ENCODE measurements at regions not wholly inside any gene's neighbourhood (a gene's known extent, or its start where the extent isn't known, plus 50 kb on each side); places are given as distances from the start of the nearest gene placed in this dataset.

DNA sequence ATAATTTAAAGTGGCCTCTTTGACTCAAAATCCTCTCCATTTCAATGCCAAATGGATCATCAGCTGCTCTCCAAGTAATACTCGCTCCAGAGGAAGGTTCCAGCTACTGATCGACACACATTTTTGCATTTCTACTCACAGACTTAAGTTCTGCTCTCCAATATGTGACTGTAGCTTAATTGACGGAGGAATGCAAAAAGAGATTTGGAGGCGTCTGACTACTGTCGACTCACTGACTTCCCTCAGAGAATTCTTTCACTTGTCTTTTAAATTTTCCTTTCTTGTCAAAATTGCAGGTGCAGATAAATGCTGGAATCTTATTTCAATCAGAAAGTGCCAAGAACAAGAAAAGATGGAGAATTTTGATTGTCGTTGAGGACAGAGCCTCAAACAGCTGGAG lies 84.1 kb upstream of the PAPOLG start:
- no peaks in the 10 kb centered on the region for H3K4me1 ChIP-seq (ENCODE audit: low read depth)
- H3K9me3 ChIP-seq (ENCODE audit: low read depth), result no peaks in the 10 kb centered on the region
- no peak for DNase-seq (ENCODE audit: low read depth in 1 of 2, low spot score in 1 of 2)
- H3K27ac ChIP-seq, result no peak overlapping the region
- H3K36me3 ChIP-seq, result no peaks in the 10 kb centered on the region
- H3K27me3 ChIP-seq, result peaks cover 8% of the 10 kb centered on the region
- TF ChIP-seq, protein P1, sequence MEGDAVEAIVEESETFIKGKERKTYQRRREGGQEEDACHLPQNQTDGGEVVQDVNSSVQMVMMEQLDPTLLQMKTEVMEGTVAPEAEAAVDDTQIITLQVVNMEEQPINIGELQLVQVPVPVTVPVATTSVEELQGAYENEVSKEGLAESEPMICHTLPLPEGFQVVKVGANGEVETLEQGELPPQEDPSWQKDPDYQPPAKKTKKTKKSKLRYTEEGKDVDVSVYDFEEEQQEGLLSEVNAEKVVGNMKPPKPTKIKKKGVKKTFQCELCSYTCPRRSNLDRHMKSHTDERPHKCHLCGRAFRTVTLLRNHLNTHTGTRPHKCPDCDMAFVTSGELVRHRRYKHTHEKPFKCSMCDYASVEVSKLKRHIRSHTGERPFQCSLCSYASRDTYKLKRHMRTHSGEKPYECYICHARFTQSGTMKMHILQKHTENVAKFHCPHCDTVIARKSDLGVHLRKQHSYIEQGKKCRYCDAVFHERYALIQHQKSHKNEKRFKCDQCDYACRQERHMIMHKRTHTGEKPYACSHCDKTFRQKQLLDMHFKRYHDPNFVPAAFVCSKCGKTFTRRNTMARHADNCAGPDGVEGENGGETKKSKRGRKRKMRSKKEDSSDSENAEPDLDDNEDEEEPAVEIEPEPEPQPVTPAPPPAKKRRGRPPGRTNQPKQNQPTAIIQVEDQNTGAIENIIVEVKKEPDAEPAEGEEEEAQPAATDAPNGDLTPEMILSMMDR (IDR thresholded peaks at IDR 0.05; ENCODE audit: low read depth, low read length), result no peak
- H3K4me3 ChIP-seq, result no peak overlapping the region

DNA sequence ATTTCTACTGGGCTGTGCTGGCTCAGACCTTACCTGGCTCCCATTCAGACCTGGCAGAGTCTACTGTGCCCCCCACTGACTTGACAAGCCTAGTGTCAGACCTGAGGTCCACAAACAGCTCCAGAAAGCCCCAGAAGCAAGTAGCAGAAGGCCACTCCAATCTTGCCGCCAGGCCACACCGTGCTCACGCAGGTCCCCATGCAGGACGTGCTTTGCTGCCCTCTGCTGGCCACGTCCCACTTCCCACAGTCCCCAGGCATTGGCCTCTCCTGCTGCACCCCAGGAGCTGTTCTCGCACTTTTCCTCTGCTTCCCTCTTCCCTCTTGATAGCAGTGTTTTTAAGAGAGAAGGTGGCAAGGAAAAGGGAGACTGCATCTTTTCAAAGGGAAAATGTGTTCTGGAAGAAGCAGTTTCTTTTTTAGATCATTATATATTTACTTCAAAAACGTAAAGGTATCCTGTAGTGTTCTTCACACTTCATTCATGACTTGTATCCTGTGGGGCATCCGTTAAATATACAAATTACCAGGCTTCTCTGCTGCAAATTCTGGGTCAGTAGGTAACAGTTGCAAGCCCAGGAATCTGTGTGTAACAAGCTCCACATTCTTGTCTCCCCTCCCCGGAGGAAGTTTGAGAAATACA lies 81.4 kb upstream of the PAPOLG start:
- H3K4me1 ChIP-seq (ENCODE audit: low read depth), result no peaks in the 10 kb centered on the region
- DNase-seq (ENCODE audit: low read depth in 1 of 2, low spot score in 1 of 2), result peak; percentile 76 to 88
- TF ChIP-seq, protein P1 (IDR thresholded peaks at IDR 0.05; ENCODE audit: low read depth, low read length), result peak; percentile 91
- H3K36me3 ChIP-seq, result no peaks in the 10 kb centered on the region
- no peaks in the 10 kb centered on the region for H3K9me3 ChIP-seq (ENCODE audit: low read depth)
- H3K27me3 ChIP-seq, result peaks cover 11% of the 10 kb centered on the region
- no peak overlapping the region for H3K4me3 ChIP-seq
- no peak overlapping the region for H3K27ac ChIP-seq

DNA sequence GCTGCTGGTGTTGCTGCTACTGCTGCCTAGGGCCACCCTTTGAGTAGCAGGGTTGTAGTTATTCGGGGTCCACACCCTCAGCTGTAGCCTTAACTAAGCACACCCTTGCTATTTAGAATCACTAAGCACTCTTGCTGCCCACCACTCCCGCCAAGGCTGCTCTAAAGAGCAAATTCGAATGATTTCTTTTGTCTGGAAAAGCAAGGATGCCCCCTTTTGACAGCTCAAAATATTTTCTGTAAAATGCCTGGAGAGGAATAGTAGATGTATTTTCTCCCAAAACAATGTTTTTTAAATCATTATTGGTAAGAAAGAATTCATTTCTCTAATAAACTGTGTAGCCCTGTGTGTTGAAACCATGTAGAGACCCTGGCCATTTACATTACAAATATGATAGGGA lies 80.8 kb upstream of the PAPOLG start:
- Histone ChIP-seq H3K4me1 (ENCODE audit: low read depth) (no peaks in the 10 kb centered on the region), H3K27me3 (peaks cover 11% of the 10 kb centered on the region), H3K36me3 (no peaks in the 10 kb centered on the region), H3K9me3 (ENCODE audit: low read depth) (no peaks in the 10 kb centered on the region), H3K4me3 (no peak overlapping the region), H3K27ac (no peak overlapping the region)
- TF ChIP-seq, protein P1 (IDR thresholded peaks at IDR 0.05; ENCODE audit: low read depth, low read length), result no peak
- DNase-seq (ENCODE audit: low read depth in 1 of 2, low spot score in 1 of 2), result no peak

DNA sequence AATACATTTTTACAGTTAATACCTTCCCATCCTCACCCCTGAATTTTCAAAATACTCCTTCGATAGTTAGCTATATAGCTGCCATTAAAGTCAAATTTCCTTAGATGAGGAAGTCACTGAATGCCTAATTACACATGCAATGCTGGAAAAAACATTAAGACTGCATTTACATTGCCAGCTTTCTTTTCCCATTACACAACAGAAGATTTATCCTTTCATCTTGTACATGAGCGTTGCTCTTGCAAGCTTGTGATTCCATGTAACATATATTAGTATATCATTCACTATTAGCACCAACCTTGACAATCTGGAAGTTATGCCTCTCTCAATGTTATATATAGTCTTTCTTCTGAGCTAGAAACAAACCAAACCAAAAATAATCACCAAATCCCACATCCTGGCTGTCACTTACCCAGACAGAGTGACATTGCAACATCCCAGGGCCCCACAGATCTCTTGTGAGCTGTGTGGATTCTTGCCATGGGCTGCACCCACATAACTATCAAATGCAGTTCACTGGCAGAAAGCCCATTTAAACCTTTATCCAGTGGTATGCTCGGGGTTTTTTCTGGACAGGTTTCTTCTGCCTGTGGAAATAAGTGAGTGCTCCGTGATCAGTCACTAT lies 79.2 kb upstream of the PAPOLG start:
- TF ChIP-seq, protein P1 (IDR thresholded peaks at IDR 0.05; ENCODE audit: low read depth, low read length), result no peak
- H3K36me3 ChIP-seq, result no peaks in the 10 kb centered on the region
- H3K4me1 ChIP-seq (ENCODE audit: low read depth), result no peaks in the 10 kb centered on the region
- no peaks in the 10 kb centered on the region for H3K9me3 ChIP-seq (ENCODE audit: low read depth)
- no peak overlapping the region for H3K4me3 ChIP-seq
- DNase-seq (ENCODE audit: low read depth in 1 of 2, low spot score in 1 of 2), result no peak
- H3K27me3 ChIP-seq, result peaks cover 3% of the 10 kb centered on the region
- H3K27ac ChIP-seq, result no peak overlapping the region

DNA sequence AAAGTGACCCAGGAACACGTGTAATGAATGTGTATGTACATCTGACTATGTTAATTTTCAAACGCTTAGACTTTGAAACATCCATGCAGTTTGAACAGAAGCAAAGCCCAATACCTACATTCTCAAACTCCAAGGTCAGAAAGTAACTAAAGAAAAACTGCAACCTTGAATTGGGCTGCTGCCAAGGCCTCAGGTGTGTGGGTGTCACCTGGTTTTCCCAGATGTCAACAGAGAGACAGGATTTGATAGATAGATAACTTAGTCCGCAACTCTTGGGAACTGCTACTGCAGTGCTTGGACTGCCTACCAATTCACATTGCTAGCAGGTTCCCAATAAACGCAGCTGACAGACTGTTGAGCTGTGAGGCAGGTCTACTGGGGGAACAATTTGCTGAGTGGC lies 78.7 kb upstream of the PAPOLG start:
- Histone ChIP-seq H3K4me1 (ENCODE audit: low read depth) (no peaks in the 10 kb centered on the region), H3K4me3 (no peak overlapping the region), H3K27ac (no peak overlapping the region), H3K36me3 (no peaks in the 10 kb centered on the region), H3K27me3 (peaks cover 3% of the 10 kb centered on the region), H3K9me3 (ENCODE audit: low read depth) (no peaks in the 10 kb centered on the region)
- DNase-seq (ENCODE audit: low read depth in 1 of 2, low spot score in 1 of 2), result no peak
- TF ChIP-seq, protein P1 (IDR thresholded peaks at IDR 0.05; ENCODE audit: low read depth, low read length), result no peak

Data from cardiac muscle cell (in vitro differentiated cells and primary cell).